ENCODE measurements at regions not wholly inside any gene's neighbourhood (a gene's known extent, or its start where the extent isn't known, plus 50 kb on each side); places are given as distances from the start of the nearest gene placed in this dataset.
"Not testable (repeated sequence)": the region's sequence is repeated elsewhere in the genome, so short reads cannot be mapped to it uniquely, and the experiment has no call there.

GRCh38 chr7:155397758-155398714 lies 59.9 kb upstream of the EN2 start:
- not testable (repeated sequence) for DNase-seq

GRCh38 chr7:155398944-155399343 lies 59.0 kb upstream of the EN2 start:
- no peak for DNase-seq

GRCh38 chr7:155399577-155399976 lies 58.4 kb upstream of the EN2 start:
- DNase-seq, result no peak

- no peak for DNase-seq
Measured at GRCh38 chr7:155401231-155401630, 56.7 kb upstream of the EN2 start.

GRCh38 chr7:155401884-155402283 lies 56.0 kb upstream of the EN2 start:
- DNase-seq, result no peak

- no peak for DNase-seq
Measured at GRCh38 chr7:155402941-155403340, 55.0 kb upstream of the EN2 start.

GRCh38 chr7:155404976-155405375 lies 53.0 kb upstream of the EN2 start:
- no peak for DNase-seq

GRCh38 chr7:155405399-155406318 lies 52.3 kb upstream of the EN2 start:
- no peak for DNase-seq

GRCh38 chr7:155407799-155408198 lies 50.1 kb upstream of the EN2 start:
- DNase-seq, result no peak

All from activated effector memory CD4-positive, alpha-beta T cell treated with anti-CD3 and anti-CD28 coated beads, Interleukin-2, amount 50 U/mL, for 16 hours (primary cell).